ENCODE measurements at regions not wholly inside any gene's neighbourhood (a gene's known extent, or its start where the extent isn't known, plus 50 kb on each side); places are given as distances from the start of the nearest gene placed in this dataset.
"Not testable (repeated sequence)": the region's sequence is repeated elsewhere in the genome, so short reads cannot be mapped to it uniquely, and the experiment has no call there.

GRCh38 chr15:35929740-35930444, 383.9 kb upstream of the DPH6 start:
- DNase-seq (ENCODE audit: low spot score): no peak

- DNase-seq (ENCODE audit: low spot score): no peak
Measured at GRCh38 chr15:35931799-35932341, 385.9 kb upstream of the DPH6 start.

- DNase-seq (ENCODE audit: low spot score): no peak
Measured at GRCh38 chr15:35932531-35932930, 386.6 kb upstream of the DPH6 start.

- no peak for DNase-seq (ENCODE audit: low spot score)
Measured at GRCh38 chr15:35933531-35933930, 387.6 kb upstream of the DPH6 start.

- DNase-seq (ENCODE audit: low spot score): no peak
Measured at GRCh38 chr15:35934383-35935049, 388.6 kb upstream of the DPH6 start.

GRCh38 chr15:35936284-35936683, 390.3 kb upstream of the DPH6 start:
- no peak for DNase-seq (ENCODE audit: low spot score)

- no peak for DNase-seq (ENCODE audit: low spot score)
Measured at GRCh38 chr15:35937380-35937779, 391.4 kb upstream of the DPH6 start.

- DNase-seq (ENCODE audit: low spot score): peak; percentile 16
Measured at GRCh38 chr15:35944945-35945585, 399.1 kb upstream of the DPH6 start.

GRCh38 chr15:35953424-35953823, 407.5 kb upstream of the DPH6 start:
- DNase-seq (ENCODE audit: low spot score): no peak

- DNase-seq (ENCODE audit: low spot score): no peak
Measured at GRCh38 chr15:35956056-35956455, 410.1 kb upstream of the DPH6 start.

GRCh38 chr15:35958021-35958420, 412.1 kb upstream of the DPH6 start:
- no peak for DNase-seq (ENCODE audit: low spot score)

- no peak for DNase-seq (ENCODE audit: low spot score)
Measured at GRCh38 chr15:35958975-35959374, 413.0 kb upstream of the DPH6 start.

GRCh38 chr15:35963326-35963725, 417.4 kb upstream of the DPH6 start:
- no peak for DNase-seq (ENCODE audit: low spot score)

GRCh38 chr15:35966781-35967180, 420.8 kb upstream of the DPH6 start:
- no peak for DNase-seq (ENCODE audit: low spot score)

GRCh38 chr15:35967968-35968367, 422.0 kb upstream of the DPH6 start:
- not testable (repeated sequence) for DNase-seq (ENCODE audit: low spot score)

GRCh38 chr15:35973029-35973428, 427.1 kb upstream of the DPH6 start:
- DNase-seq (ENCODE audit: low spot score): no peak

GRCh38 chr15:35974052-35974451, 428.1 kb upstream of the DPH6 start:
- no peak for DNase-seq (ENCODE audit: low spot score)

GRCh38 chr15:35975941-35976340, 430.0 kb upstream of the DPH6 start:
- DNase-seq (ENCODE audit: low spot score): no peak

GRCh38 chr15:35979608-35980007, 433.6 kb upstream of the DPH6 start:
- DNase-seq (ENCODE audit: low spot score): no peak

- DNase-seq (ENCODE audit: low spot score): peak; percentile 69
Measured at GRCh38 chr15:35980719-35981118, 434.8 kb upstream of the DPH6 start.

- no peak for DNase-seq (ENCODE audit: low spot score)
Measured at GRCh38 chr15:35986191-35986721, 440.3 kb upstream of the DPH6 start.

- no peak for DNase-seq (ENCODE audit: low spot score)
Measured at GRCh38 chr15:35987056-35987455, 441.1 kb upstream of the DPH6 start.

GRCh38 chr15:35991386-35991785, 445.4 kb upstream of the DPH6 start:
- DNase-seq (ENCODE audit: low spot score): no peak
